ENCODE measurements at regions not wholly inside any gene's neighbourhood (a gene's known extent, or its start where the extent isn't known, plus 50 kb on each side); places are given as distances from the start of the nearest gene placed in this dataset.

DNA sequence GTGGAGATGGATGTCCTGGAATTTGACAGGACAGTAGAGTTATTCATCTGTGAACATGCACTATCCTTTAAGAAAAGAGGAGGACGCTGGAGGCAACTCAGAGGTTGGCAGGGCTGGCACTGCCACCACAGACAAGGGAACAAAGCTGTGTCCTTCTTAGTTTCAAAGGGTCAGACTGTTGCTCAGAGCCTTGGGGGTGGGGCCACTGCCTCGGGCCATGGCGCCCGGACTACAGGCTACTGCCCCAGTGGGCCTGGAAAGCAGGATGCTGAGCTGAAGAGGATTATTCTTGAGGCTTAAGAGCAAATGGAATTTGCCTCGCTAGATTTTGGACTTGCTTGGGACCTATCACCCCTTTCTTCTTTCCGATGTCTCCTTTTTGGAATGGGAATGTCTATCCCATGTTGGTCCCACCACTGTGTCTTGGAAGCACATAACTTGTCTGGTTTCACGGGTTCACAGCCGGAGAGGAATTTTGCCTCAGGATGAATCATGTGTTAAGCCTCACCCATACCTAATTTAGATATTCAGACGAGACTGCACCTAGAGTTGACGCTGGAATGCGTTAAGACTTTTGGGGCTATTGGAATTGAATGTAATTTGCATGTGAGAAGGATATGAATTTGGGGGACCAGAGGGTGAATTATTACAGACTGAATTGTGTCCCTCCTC is 114.8 kb upstream of the RFLNA start:
- Mint-ChIP-seq H3K27ac (no peak overlapping the region), H3K36me3 (ENCODE audit: low read depth) (no peaks in the 10 kb centered on the region; the same call in 1 of the 2 replicates), H3K4me3 (no peak overlapping the region), H3K4me1 (ENCODE audit: low read depth) (peaks cover 10% of the 10 kb centered on the region), H3K27me3 (ENCODE audit: insufficient read depth) (peaks cover 7% of the 10 kb centered on the region), H3K9me3 (no peaks in the 10 kb centered on the region)
- TF ChIP-seq, protein P1, sequence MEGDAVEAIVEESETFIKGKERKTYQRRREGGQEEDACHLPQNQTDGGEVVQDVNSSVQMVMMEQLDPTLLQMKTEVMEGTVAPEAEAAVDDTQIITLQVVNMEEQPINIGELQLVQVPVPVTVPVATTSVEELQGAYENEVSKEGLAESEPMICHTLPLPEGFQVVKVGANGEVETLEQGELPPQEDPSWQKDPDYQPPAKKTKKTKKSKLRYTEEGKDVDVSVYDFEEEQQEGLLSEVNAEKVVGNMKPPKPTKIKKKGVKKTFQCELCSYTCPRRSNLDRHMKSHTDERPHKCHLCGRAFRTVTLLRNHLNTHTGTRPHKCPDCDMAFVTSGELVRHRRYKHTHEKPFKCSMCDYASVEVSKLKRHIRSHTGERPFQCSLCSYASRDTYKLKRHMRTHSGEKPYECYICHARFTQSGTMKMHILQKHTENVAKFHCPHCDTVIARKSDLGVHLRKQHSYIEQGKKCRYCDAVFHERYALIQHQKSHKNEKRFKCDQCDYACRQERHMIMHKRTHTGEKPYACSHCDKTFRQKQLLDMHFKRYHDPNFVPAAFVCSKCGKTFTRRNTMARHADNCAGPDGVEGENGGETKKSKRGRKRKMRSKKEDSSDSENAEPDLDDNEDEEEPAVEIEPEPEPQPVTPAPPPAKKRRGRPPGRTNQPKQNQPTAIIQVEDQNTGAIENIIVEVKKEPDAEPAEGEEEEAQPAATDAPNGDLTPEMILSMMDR (IDR thresholded peaks at IDR 0.05), result no peak
- DNase-seq, result no peak

DNA sequence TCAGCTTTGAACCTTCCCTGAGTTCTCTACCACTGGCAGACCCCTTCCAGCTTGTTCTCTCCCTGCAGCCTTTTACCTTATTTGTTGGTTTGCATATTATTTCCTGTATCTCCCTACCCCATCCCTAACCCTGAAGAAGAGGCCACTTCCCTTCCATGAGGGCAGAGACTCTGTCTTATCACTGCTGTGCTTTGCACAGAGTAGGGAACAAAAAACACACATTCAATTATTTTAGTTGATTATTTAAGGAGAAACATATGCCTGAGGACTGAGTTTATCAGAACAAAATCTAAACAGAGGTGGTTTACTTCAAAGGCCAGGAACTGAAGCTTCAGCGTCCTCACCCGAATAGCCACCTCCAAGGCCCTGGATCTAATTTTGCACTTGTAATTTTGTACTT is 111.7 kb upstream of the RFLNA start:
- Mint-ChIP-seq H3K4me1 (ENCODE audit: low read depth) (peaks cover 2% of the 10 kb centered on the region), H3K27me3 (ENCODE audit: insufficient read depth) (peaks cover 7% of the 10 kb centered on the region), H3K4me3 (no peak overlapping the region), H3K27ac (no peak overlapping the region), H3K36me3 (ENCODE audit: low read depth) (no peaks in the 10 kb centered on the region; the same call in 1 of the 2 replicates), H3K9me3 (no peaks in the 10 kb centered on the region)
- no peak for DNase-seq
- TF ChIP-seq, protein P1 (IDR thresholded peaks at IDR 0.05), result no peak

DNA sequence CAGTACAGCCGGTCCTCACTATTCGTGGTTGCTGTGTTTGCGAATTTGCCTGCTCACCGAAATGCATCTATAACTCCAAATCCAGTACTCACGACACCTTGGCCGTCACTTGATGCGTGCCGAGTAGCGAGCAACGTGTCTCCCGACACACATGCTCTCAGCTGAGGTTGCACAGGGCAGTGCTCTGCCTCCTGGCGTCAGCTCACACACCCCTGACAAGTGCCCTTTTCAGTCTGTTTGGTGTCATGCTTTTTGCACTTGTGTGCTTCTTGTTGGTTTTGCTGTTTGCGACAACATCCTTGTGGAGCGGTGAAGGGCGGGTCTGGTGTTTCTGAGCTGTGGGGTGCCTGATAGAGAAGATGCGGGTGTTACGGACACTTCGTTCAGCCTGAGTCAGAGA is 110.4 kb upstream of the RFLNA start:
- H3K36me3 Mint-ChIP-seq (ENCODE audit: low read depth), result no peaks in the 10 kb centered on the region
- DNase-seq, result no peak
- TF ChIP-seq, protein P1 (IDR thresholded peaks at IDR 0.05), result no peak
- H3K4me3 Mint-ChIP-seq, result no peak overlapping the region
- no peaks in the 10 kb centered on the region for H3K9me3 Mint-ChIP-seq
- no peak overlapping the region for H3K27ac Mint-ChIP-seq
- H3K4me1 Mint-ChIP-seq (ENCODE audit: low read depth), result peaks cover 9% of the 10 kb centered on the region
- peaks cover 9% of the 10 kb centered on the region for H3K27me3 Mint-ChIP-seq (ENCODE audit: insufficient read depth)

DNA sequence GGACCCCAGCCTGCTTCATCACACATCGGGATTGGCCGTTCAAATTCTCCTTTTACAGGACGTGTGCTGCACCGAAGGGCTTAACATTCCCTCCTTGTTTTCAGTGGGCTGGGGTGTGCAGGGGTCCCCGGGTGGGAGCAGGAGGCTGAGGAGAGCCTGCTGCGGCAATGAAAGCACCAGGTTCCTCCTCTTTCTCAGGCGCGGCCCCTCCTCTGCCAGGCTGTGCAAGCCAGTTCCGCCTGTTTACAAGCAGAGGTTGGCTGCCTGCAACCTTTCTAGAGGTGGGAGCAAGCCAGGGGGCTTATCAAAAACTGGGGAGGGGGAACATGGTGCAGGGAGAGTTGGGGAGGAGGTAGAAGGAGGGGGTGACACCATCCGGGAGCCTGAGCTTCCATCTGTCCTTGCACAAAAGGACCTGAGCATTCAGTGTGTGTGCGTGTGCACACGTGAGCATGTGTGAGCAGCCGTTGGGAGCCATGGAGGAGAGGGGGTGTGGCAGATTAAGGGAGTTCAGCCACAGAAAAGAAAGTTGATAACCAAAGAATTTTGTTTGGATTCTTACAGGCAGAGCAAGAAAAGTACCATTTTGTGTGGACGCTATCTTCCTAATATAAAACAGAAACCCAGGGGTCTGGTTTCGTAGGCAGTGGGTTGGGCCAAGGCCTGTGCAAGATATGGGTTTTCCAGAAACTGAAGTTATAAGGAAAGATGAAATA is 108.8 kb upstream of the RFLNA start:
- Mint-ChIP-seq H3K4me1 (ENCODE audit: low read depth) (peaks cover 9% of the 10 kb centered on the region), H3K27ac (no peak overlapping the region), H3K4me3 (no peak overlapping the region), H3K36me3 (ENCODE audit: low read depth) (no peaks in the 10 kb centered on the region), H3K27me3 (ENCODE audit: insufficient read depth) (peaks cover 17% of the 10 kb centered on the region), H3K9me3 (no peaks in the 10 kb centered on the region)
- no peak for DNase-seq
- TF ChIP-seq, protein P1 (IDR thresholded peaks at IDR 0.05), result no peak

DNA sequence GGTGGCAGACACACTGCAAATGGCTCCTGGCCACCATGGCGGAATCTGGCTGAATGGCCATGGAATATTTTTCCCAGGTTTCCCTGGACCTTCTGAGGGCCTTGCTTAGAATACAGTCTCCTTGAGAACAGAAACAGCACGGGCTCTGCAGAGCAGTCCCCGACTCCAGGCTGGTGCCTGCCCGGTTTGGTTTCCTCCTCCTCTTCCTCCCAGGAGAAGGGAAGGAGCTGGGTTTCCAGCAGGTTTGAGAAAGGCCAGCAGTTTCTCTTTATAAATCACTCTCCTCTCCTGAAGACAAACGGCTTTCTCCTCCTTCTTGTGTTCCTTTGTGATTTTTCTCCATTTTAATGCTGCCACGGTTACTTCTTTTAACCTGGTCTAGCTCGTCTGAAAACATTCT is 106.8 kb upstream of the RFLNA start:
- peaks cover 20% of the 10 kb centered on the region for H3K27me3 Mint-ChIP-seq (ENCODE audit: insufficient read depth)
- H3K36me3 Mint-ChIP-seq (ENCODE audit: low read depth), result no peaks in the 10 kb centered on the region
- no peak overlapping the region for H3K27ac Mint-ChIP-seq
- TF ChIP-seq, protein P1 (IDR thresholded peaks at IDR 0.05), result no peak
- H3K4me3 Mint-ChIP-seq, result no peak overlapping the region
- no peak for DNase-seq
- no peaks in the 10 kb centered on the region for H3K9me3 Mint-ChIP-seq
- peaks cover 9% of the 10 kb centered on the region for H3K4me1 Mint-ChIP-seq (ENCODE audit: low read depth)

All from HFFc6 (cell line).